SJSA1 (cell line): ENCODE measurements at regions not wholly inside any gene's neighbourhood (a gene's known extent, or its start where the extent isn't known, plus 50 kb on each side); places are given as distances from the start of the nearest gene placed in this dataset.
"Not testable (repeated sequence)": the region's sequence is repeated elsewhere in the genome, so short reads cannot be mapped to it uniquely, and the experiment has no call there.

Experiments
- DNase-seq, 2 experiments: peaks; one replicate each; pipeline ENCODE4 v3.0.0-alpha.2; 2015 to 2020; ENCODE audit warnings: low spot score in 2 of 2, low read depth in 1 of 2
- H3K27ac ChIP-seq: fragments of 250-450 bp; sonication (Bioruptor Pico); 2 replicates; pipeline ENCODE4 v1.5.1; 2020; ENCODE audit warnings: mild to moderate bottlenecking, moderate library complexity
- H3K27me3 ChIP-seq: fragments of 250-450 bp; sonication (Bioruptor Pico); replicated peaks from 2 replicates; pipeline ENCODE4 v1.5.1; 2020; ENCODE audit warnings: mild to moderate bottlenecking, moderate library complexity
- H3K36me3 ChIP-seq: fragments of 250-450 bp; sonication (Bioruptor Pico); 2 replicates; pipeline ENCODE4 v1.5.1; 2020; ENCODE audit warnings: mild to moderate bottlenecking
- H3K4me1 ChIP-seq: fragments of 250-450 bp; sonication (Bioruptor Pico); replicated peaks from 2 replicates; pipeline ENCODE4 v1.6.1; 2021; ENCODE audit warnings: mild to moderate bottlenecking
- H3K4me3 ChIP-seq: fragments of 250-450 bp; sonication (Bioruptor Pico); 2 replicates; pipeline ENCODE4 v1.5.1; 2020; ENCODE audit warnings: mild to moderate bottlenecking
- H3K9me3 ChIP-seq: fragments of 250-450 bp; sonication (Bioruptor Pico); replicated peaks from 2 replicates; pipeline ENCODE4 v1.5.1; 2020; ENCODE audit warnings: mild to moderate bottlenecking

DNA sequence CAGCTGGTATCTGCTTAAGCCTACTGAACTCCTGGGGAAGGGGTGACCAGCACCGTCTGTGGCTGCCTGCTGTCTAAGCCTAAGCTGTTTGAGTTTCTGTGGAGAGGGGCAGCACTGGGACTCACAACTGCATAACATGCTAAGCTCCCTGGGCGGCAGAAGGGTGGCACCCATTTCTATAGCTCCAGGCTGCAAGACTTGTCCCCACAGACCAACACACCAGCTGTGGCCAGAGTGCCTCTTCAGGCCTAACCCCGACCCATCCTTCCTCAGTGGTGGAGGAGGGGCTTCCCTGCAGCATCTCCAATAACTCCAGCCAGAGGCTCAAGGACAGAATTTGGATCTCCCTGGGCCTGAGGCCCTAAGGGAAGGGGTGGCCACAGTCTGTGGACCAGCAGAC, 464.1 kb downstream of the SEMA3D start:
- no peaks in the 10 kb centered on the region for H3K4me1 ChIP-seq
- no peak overlapping the region for H3K4me3 ChIP-seq
- no peak for DNase-seq
- no peaks in the 10 kb centered on the region for H3K27me3 ChIP-seq
- no peaks in the 10 kb centered on the region for H3K36me3 ChIP-seq
- no peak overlapping the region for H3K27ac ChIP-seq
- no peaks in the 10 kb centered on the region for H3K9me3 ChIP-seq

DNA sequence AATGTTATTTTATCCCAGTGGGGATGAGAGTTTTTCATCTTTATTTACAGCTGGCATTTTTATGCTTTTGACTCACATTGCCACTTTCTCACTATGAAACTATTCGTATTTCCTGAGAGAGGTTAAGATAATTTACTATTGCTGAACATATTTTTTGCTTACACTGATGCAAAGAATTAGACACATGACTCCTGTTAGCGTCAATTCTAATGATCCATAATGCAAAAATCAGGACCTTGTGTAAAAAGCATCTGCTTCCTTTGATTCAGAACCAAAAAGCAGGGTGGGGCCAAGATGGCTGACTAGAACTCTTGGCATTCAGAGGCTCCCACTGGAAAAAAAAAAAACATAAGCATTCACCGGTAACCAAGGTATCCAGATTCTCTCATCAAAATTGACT, 464.8 kb downstream of the SEMA3D start:
- Histone ChIP-seq H3K4me3 (no peak overlapping the region), H3K27ac (no peak overlapping the region), H3K4me1 (no peaks in the 10 kb centered on the region), H3K9me3 (no peaks in the 10 kb centered on the region), H3K36me3 (no peaks in the 10 kb centered on the region), H3K27me3 (no peaks in the 10 kb centered on the region)
- no peak for DNase-seq

DNA sequence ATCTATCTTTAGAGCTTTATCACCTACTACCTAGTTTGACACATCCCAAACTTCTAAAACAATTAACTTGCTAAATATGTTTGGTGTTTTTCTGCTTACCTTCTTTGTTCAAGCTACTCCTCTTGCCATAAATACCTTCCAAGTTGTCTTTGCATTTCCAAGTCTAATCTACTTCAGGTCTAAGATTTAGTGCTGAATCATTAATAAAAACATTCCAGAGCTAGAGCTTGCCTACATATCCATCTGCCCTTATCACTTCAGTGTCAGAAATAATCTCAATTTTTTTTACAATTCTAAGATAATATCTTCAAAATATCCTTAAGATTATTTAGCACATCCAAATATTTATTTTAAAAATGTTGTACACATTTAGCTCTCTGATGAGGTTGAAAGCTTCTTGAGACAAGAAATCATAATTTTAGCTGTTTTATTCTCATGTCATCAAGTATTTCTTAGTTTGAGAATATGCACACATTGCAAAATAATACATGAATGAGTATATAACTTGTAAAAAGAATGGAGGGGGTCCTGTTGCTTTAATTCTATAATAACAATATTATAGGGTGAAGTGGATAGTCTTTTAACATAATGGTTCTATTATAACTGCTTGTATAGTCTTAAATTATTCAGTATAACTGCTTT, 466.3 kb downstream of the SEMA3D start:
- no peaks in the 10 kb centered on the region for H3K9me3 ChIP-seq
- no peaks in the 10 kb centered on the region for H3K36me3 ChIP-seq
- no peaks in the 10 kb centered on the region for H3K27me3 ChIP-seq
- peak in 1 of 2 experiments; percentile 9 for DNase-seq
- no peaks in the 10 kb centered on the region for H3K4me1 ChIP-seq
- no peak overlapping the region for H3K27ac ChIP-seq
- no peak overlapping the region for H3K4me3 ChIP-seq

DNA sequence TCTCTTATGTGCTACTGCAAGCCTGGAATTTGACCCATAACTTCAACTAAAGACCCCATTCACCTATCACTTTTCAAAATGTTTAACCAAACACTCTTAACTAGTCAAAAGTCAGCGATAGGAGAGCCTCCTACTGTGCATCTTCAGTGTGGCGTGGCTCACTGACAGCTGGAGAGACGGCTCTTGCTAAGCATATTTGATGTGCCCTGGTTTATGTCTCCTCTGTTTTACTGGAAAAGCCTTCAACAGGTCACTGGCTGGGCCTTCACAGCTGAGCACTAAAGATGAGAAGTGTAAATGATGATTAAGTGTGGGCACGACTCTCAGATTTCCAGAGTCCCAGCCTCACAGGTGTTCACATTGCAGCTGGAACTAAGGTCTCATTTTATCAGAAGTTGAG, 472.1 kb downstream of the SEMA3D start:
- no peaks in the 10 kb centered on the region for H3K9me3 ChIP-seq
- no peak overlapping the region for H3K27ac ChIP-seq
- H3K27me3 ChIP-seq = no peaks in the 10 kb centered on the region
- no peak for DNase-seq
- H3K4me1 ChIP-seq = no peaks in the 10 kb centered on the region
- no peak overlapping the region for H3K4me3 ChIP-seq
- no peaks in the 10 kb centered on the region for H3K36me3 ChIP-seq

DNA sequence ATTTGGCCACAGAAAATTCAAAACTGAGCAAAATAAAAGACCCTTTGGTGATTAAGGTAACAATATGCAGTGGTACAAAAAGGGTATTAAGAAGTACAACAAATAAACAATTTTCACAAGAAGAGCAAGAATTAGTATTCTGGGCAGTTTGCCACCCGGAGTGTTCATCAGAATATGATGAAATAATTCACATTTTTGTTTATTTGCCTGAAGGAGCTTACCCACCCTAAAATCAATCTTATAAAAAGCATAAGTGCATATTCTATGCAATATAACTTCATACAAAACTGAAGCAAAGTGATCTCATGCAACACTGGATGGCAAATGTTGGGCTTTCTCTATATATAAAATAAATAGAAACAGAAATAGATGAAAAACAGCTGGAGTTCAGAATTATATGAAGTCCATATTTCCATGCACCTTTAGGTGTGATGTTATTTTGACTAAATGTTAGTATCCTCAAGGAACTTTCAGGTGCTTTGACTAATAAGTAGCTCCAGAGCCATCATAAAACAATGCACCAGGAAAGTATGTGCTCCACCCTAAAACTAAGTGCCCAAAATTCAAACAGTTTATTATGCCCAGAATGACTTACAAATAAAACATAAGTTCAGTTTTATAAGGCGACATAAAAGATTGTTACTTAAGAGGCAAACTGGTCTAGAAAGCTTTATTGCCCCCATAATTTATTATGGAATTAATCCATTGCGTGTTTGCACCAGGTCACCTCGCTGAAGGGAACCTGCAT, 474.3 kb downstream of the SEMA3D start:
- DNase-seq = no peak
- no peaks in the 10 kb centered on the region for H3K27me3 ChIP-seq

DNA sequence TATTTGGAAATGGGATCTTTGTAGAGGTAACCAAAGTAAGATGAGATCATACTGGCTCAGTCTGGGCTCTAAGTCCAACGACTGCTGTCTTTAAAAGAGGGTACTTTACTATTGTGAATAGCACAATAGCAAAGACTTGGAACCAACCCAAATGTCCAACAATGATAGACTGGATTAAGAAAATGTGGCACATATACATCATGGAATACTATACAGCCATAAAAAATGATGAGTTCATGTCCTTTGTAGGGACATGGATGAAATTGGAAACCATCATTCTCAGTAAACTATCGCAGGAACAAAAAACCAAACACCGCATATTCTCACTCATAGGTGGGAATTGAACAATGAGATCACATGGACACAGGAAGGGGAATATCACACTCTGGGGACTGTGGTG, 476.3 kb downstream of the SEMA3D start:
- H3K27me3 ChIP-seq, H3K36me3 ChIP-seq, H3K9me3 ChIP-seq, H3K27ac ChIP-seq, DNase-seq, H3K4me1 ChIP-seq, H3K4me3 ChIP-seq: not testable (repeated sequence)

More for the DNA sequence above, 474.3 kb downstream of the SEMA3D start:
- Histone ChIP-seq H3K4me1 (no peaks in the 10 kb centered on the region), H3K4me3 (no peak overlapping the region), H3K27ac (no peak overlapping the region), H3K9me3 (no peaks in the 10 kb centered on the region), H3K36me3 (no peaks in the 10 kb centered on the region)

DNA sequence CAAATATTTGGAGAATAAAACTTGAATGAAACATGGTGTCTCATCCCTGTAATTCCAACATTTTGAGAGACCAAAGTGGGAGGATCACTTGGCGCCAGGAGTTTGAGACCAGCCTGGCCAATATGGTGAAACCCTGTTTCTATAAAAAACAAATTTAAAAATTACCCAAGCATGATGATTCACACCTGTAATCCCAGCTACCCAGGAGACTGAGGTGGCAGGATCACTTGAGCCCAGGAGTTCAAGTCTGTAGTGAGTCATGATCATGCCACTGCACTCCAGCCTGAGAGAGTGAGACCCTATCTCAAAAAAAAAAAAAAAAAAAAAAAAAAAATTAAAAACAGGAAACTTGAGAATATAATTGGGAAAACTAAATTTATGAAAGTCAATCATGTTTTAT, 481.1 kb downstream of the SEMA3D start:
- no peaks in the 10 kb centered on the region for H3K9me3 ChIP-seq
- H3K27ac ChIP-seq = no peak overlapping the region
- H3K4me1 ChIP-seq = peaks cover 13% of the 10 kb centered on the region
- no peak overlapping the region for H3K4me3 ChIP-seq
- H3K36me3 ChIP-seq = no peaks in the 10 kb centered on the region
- DNase-seq = no peak
- H3K27me3 ChIP-seq = no peaks in the 10 kb centered on the region

DNA sequence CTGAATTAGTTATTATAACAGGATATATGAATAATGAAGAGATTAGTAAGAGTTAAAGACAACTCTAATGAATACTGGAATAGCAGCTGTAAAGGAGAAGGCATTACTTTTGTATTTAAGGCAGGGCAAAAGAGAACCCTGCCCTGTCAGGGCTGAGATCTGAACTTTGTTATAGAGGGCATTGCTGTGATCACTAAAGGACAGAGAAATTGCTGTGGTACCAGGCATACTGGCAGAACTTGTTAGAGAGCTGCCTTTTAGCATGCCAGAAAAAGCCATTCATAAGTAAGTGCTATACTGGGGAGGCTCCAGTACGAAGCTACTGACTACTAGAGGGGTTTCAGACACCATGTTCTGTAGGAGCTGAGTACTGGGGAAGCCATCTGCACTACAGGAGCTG, 481.8 kb downstream of the SEMA3D start:
- H3K36me3 ChIP-seq = no peaks in the 10 kb centered on the region
- H3K4me1 ChIP-seq = peaks cover 13% of the 10 kb centered on the region
- H3K27me3 ChIP-seq = no peaks in the 10 kb centered on the region
- DNase-seq = no peak
- H3K9me3 ChIP-seq = no peaks in the 10 kb centered on the region
- no peak overlapping the region for H3K27ac ChIP-seq
- no peak overlapping the region for H3K4me3 ChIP-seq

DNA sequence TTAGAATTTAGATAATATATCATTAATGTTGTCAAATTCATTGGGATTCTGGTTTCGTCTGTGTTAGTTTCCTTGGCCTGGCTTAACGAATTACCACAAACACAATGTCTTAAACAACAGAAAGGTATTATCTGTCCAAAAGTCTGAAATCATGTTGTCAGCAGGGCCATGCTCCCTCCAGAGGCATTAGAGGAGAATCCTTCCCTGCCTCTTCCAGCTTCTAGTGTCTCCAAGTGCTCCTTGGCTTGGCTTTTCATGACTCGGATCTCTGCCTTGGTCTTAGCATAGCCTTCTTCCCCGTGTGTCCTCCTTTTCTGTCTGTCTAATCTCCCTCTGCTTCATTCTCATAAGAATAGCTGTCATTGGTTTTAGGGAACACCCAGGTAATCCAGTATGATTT, 482.5 kb downstream of the SEMA3D start:
- Histone ChIP-seq H3K36me3 (no peaks in the 10 kb centered on the region), H3K9me3 (no peaks in the 10 kb centered on the region), H3K27me3 (no peaks in the 10 kb centered on the region), H3K4me1 (peaks cover 13% of the 10 kb centered on the region), H3K4me3 (no peak overlapping the region), H3K27ac (no peak overlapping the region)
- DNase-seq = no peak

DNA sequence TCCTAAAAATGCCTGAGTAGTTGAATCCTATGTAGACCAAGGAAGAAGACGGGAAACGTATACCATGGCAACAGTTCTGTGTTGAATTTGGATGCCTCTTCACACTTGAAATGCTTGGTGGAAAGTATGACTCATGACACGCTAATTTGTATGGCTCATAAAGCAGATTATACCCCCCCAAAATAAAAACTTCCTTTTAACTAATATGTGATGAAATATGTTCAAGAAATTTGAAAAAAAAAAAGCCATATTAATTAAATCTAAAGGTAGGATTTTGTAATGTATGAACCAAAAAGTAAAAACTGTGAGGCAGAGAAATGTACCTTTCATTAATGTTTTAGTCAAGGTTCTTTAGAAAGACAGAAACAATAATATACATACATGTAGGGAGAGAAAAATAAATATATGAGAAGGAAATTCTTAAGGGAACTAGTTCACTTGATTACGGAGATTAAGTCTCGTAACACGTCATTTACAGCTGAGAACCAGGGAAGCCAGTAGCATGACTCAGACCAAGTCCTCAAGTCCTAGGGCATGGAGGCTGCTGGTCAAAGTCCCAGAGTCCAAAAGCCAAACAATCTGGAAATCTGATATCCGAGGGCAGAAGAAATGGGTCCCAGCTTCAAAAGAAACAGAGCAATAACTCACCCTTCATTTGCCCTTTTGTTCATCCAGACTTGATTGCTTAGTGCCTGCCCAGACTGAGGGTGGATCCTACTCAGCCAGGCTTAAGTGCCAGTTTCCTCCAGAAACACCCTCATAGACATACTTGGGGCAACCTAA, 485.1 kb downstream of the SEMA3D start:
- DNase-seq = peak; percentile 51 to 55
- Histone ChIP-seq H3K27me3 (no peaks in the 10 kb centered on the region), H3K4me3 (no peak overlapping the region), H3K9me3 (no peaks in the 10 kb centered on the region), H3K27ac (peak overlapping the region; percentile 79), H3K36me3 (no peaks in the 10 kb centered on the region), H3K4me1 (peaks cover 21% of the 10 kb centered on the region)

DNA sequence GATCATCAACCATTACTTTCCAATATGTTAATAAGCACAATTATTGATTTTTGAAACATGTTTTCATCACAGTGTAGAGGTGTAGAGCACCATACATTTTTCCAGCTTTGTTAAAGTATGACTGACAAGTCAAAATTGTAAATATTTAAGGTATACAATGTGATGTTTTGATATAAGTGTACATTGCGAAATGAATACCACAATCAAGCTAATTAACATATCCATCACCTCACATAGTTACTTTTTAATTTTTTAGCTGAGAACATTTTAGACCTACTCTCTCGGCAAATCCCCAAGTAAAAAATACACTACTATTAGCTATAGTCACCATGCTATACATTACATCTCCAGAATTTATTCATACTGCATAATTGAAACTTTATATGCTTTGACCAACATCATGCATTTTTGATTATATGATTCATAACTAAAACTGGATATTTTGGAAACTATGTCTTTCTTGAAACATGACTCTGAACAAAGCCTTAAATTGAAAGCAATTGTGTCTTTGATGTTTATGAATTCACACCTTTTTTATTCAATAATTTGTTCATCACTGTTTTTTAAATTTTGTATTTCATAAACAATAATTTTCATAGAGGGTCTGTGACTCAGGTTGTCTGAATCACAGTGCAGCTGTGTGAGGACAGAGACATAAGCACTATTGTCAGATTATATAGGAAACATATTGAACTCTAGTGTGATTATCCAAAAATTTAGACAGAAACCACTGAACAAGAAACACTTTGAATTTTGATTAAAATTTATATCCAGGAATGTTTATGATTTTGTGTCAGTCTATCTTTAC, 486.1 kb downstream of the SEMA3D start:
- Histone ChIP-seq H3K27ac (peak overlapping the region; percentile 79), H3K36me3 (no peaks in the 10 kb centered on the region), H3K9me3 (no peaks in the 10 kb centered on the region), H3K27me3 (no peaks in the 10 kb centered on the region), H3K4me3 (no peak overlapping the region), H3K4me1 (peaks cover 21% of the 10 kb centered on the region)
- no peak for DNase-seq

DNA sequence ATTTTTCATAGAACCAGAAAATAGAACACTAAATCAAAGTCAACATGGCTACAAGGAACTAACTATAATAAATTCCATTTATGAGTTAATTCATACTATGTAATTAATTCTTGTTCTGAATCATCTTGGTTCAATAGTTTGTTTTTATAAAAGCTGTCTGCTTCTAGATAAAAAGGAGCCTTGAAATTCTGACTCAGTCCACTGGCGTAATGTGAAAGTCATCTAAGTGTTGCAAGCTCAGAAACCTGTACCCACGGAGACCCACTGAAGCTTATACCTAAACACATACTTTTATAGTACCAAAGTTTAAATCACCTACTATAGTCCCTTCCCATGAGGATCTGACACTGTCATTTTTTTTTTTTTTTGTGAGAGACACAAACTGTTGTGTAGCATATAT, 489.4 kb downstream of the SEMA3D start:
- no peaks in the 10 kb centered on the region; the same call in 1 of the 2 replicates for H3K9me3 ChIP-seq
- no peak for DNase-seq
- H3K4me1 ChIP-seq = peaks cover 21% of the 10 kb centered on the region
- H3K4me3 ChIP-seq = no peak overlapping the region
- H3K27me3 ChIP-seq = no peaks in the 10 kb centered on the region
- H3K36me3 ChIP-seq = no peaks in the 10 kb centered on the region
- H3K27ac ChIP-seq = peak overlapping the region; percentile 25

DNA sequence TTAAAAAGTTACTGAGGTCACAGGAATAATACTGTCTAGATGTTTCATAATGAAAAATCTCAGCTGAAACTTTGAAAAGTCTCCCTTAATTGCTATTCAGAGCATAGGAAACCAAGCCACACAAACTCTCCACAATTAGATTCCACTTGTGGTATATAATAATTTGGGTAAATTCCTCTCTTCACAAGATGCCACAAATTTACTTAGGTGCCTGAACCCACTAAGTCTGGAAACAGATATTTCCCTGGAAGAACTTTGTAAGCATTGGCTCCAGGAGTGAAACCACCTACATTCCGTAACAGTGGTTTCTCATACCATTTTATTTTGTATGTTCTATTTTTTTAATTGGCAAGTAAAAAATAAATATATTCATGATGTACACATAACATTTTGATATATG, 493.4 kb downstream of the SEMA3D start:
- H3K36me3 ChIP-seq = no peaks in the 10 kb centered on the region

More for the DNA sequence above, 493.4 kb downstream of the SEMA3D start:
- Histone ChIP-seq H3K4me1 (peaks cover 13% of the 10 kb centered on the region; the same call in 1 of the 2 replicates), H3K4me3 (no peak overlapping the region), H3K27ac (no peak overlapping the region), H3K9me3 (no peaks in the 10 kb centered on the region; the same call in 1 of the 2 replicates), H3K27me3 (no peaks in the 10 kb centered on the region)
- DNase-seq = no peak
